Stimulated activated CD4-positive, alpha-beta T cell treated with anti-CD3 and anti-CD28 coated beads, TNF-alpha, amount 100 ng/mL, for 48 hours (primary cell): ENCODE measurements at regions not wholly inside any gene's neighbourhood (a gene's known extent, or its start where the extent isn't known, plus 50 kb on each side); places are given as distances from the start of the nearest gene placed in this dataset.
"Not testable (repeated sequence)": the region's sequence is repeated elsewhere in the genome, so short reads cannot be mapped to it uniquely, and the experiment has no call there.

Experiments used
- DNase-seq, 3 donors: peaks; one replicate each; pipeline ENCODE4 v3.0.0-alpha.2; 2020; ENCODE audit warnings: low read depth in 3 of 3

DNA sequence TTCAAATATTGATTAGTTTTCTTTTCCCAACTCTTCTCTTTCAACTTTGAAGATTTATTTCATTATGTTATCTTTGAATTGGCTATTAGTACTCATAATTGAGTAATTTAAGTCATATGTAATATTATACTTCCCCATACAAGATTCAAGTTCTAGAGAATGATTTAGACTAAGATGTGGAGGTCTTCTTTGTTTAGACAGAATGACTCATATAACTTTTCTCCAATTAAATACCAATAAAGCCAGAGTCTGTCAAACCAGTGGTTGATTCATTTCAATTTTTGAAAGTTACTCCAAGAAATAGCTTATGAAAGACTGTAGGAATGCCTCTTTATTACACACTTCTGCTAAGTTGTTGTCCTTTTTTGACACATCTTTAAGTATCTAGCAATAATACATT is 115.8 kb upstream of the SLC35F3 start:
- no peak for DNase-seq

- DNase-seq = no peak
Measured at GRCh38 chr1:233790121-233790520, 114.4 kb upstream of the SLC35F3 start.

DNA sequence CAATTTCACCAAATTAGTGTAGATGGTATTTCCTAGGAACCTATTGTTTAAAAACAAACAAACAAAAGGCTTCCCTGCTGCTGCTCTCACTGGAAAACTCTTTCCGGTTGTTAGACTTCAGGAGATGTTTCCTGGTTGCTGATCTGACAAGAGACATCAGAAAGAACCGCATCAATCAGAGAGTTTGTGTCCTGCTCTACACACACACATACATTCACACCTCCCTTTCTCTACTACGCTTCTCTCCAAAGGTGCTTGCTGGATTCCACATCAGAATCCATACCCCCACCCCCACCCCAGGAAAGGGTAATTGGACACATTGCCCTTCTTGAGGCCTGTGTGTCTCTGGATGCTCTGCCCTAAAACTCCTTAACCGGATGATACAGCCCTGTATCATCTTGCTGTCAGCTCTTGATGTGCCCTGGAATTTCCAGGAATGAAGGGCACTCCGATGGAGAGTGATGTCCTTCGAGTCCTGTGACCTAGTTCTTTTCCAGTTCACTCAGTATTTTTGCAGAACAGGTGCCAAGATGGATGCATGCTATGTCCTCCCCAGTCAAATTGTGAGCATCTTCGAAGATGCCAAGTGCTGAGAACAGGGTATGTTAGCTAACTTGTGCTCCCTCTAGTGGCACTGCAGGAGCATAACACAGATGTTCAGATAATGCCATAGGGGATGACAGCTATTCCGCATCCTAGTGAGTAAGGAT is 113.7 kb upstream of the SLC35F3 start:
- DNase-seq = peak in 1 of 3 donors; percentile 23

- no peak for DNase-seq
Measured at GRCh38 chr1:233791372-233791703, 113.1 kb upstream of the SLC35F3 start.

DNA sequence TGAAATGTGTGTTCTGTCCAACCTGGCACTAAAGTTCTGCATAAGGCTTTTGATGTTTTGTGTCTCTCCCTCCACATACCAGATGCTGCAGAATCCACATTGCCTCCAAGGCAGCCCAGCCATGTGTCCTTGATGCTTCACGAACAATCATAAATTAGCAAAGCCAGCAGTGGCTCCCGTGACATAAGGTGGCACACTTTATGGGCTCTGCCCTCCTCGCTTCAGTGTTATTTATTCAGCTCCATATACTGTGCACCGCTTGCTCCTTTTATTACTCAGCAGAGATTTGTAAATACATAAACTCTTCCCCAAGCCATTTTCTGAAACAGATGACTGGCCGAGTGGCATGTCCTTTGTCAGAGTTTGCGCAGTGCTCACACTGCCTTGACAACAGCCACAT is 112.8 kb upstream of the SLC35F3 start:
- DNase-seq = no peak

DNA sequence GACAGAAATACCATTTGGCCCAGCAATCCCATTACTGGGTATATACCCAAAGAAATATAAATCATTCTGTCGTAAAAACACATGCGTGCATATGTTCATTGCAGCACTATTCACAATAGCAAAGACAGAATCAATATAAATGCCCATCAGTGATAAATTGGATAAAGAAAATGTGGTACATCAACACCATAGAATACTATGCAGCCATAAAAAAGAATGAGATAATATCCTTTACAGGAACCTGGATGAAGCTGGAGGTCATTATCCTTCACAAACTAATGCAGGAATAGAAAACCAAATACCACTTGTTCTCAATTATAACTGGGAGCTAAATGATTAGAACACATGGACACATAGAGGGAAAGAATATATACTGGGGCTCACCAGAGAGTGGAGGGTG is 109.6 kb upstream of the SLC35F3 start:
- no peak for DNase-seq

DNA sequence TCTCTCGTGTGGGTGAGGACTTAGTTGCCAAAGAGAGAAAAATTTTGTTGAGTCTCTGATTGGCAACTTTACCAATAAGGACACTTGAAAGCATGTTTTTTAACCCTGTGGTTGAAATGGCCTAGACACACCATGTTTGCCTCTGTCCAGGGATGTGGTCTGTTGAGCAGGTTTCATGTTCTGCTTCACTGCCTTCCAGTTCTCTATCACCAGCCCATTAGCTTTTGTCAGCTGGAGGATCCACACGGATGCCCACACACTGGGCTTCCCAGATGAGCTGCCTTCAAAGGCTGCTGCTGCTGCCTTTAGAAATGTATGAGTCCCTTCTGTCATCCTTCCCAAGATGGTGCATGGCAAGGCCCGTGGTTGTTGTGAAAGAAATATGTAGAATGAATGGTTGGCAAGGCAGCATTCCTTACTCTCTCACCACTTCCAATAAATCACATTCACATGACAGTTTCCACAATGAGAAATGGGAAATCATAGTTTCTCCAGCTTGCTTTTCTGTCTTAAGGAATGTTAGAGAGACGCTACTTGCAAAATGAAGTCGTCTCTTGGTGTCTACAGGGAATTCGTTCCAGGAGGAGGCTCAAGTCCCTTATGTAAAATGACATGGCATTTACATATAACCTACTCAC is 108.2 kb upstream of the SLC35F3 start:
- no peak for DNase-seq

GRCh38 chr1:233802611-233803010 is 101.9 kb upstream of the SLC35F3 start:
- DNase-seq = no peak

- DNase-seq = no peak
Measured at GRCh38 chr1:233805786-233806185, 98.7 kb upstream of the SLC35F3 start.

GRCh38 chr1:233815357-233815756 is 89.1 kb upstream of the SLC35F3 start:
- DNase-seq = no peak

- DNase-seq = no peak
Measured at GRCh38 chr1:233815865-233816264, 88.6 kb upstream of the SLC35F3 start.

DNA sequence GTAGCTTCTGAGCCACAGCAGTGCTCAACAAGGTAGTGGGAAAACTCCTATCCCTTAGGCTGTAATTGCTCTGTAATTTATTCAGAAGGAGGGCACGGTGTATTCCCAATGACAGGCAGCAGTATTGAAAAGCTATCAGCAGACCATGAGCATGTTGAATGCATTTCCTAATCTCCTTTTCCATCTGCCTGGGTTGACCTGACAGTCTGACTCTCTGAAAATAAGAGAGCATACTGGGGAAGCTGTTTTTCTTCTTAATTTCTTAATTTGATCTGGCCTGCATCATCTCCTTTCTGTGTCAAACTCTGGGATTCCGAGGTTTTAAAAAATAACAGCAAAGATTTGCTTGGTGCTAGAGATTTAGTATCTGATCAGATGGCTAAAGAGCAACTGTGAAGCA is 88.1 kb upstream of the SLC35F3 start:
- no peak for DNase-seq

- DNase-seq = no peak
Measured at GRCh38 chr1:233819042-233819441, 85.4 kb upstream of the SLC35F3 start.

DNA sequence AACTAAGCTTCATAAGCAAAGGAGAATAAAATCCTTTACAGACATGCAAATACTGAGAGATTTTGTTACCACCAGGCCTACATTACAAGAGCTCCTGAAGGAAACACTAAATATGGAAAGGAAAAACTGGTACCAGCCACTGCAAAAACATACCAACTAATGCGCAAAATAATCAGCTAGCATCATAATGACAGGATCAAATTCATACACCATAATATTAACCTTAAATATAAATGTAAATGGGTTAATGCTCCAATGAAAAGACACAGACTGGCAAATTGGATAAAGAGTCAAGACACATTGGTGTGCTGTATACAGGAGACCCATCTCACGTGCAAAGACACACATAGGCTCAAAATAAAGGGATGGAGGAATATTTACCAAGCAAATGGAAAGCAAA is 80.3 kb upstream of the SLC35F3 start:
- DNase-seq = not testable (repeated sequence)

GRCh38 chr1:233827937-233828336 is 76.5 kb upstream of the SLC35F3 start:
- not testable (repeated sequence) for DNase-seq

DNA sequence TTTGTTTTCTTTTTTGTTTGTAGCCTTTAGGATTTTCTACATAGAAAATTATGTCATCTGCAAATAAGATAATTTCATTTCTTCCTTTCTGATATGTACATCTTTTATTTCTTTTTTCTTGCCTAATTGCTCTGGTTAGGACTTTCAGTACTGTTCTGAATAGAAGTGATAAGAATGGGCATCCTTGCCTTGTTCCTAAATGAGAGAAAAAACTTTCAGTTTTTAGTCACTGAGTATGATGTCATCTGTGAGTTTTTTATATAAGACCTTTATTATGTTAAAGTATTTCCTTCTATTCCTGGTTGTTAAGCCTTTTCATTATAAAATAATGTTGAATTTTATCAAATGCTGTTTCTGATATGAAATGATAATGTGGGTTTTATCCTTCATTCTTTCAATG is 76.0 kb upstream of the SLC35F3 start:
- no peak for DNase-seq

GRCh38 chr1:233834609-233835008 is 69.9 kb upstream of the SLC35F3 start:
- DNase-seq = no peak

GRCh38 chr1:233838207-233838606 is 66.3 kb upstream of the SLC35F3 start:
- DNase-seq = not testable (repeated sequence)

GRCh38 chr1:233843525-233844204 is 60.8 kb upstream of the SLC35F3 start:
- no peak for DNase-seq

- no peak for DNase-seq
Measured at GRCh38 chr1:233844275-233844674, 60.2 kb upstream of the SLC35F3 start.

DNA sequence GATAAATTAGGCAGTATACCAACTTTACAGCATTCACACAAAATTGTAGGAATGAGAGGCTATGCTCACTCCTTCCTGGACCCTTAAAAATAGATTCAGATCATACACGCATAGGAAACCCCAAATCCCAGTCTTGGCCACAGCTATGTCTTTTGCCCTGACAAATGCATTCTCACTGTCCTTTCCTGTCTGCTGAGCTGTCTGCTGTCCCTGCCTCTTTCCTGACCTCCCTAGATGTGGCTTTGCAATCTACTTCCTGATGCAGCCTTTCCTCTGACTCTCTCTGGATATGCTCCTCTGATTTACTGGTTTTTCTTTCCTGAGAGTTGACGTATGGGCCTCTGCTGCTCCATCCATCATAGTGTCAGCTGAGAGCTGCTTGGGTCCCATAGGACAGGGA is 59.8 kb upstream of the SLC35F3 start:
- no peak for DNase-seq
